Osteoblast (primary cell): ENCODE measurements at regions not wholly inside any gene's neighbourhood (a gene's known extent, or its start where the extent isn't known, plus 50 kb on each side); places are given as distances from the start of the nearest gene placed in this dataset.
"Not testable (repeated sequence)": the region's sequence is repeated elsewhere in the genome, so short reads cannot be mapped to it uniquely, and the experiment has no call there.

ENCODE experiments used
- DNase-seq: peaks from one replicate; pipeline ENCODE4 v3.0.0; 2011; ENCODE audit warnings: low spot score, mixed read lengths; ENCODE audit not compliant: insufficient read length; ENCODE audit errors: missing footprints
- H2AFZ ChIP-seq: 2 replicates; pipeline ENCODE4 v1.6.0; 2011; ENCODE audit warnings: mild to moderate bottlenecking, low read length
- H3K27ac ChIP-seq: 2 replicates; pipeline ENCODE4 v1.5.1; 2011; ENCODE audit warnings: mild to moderate bottlenecking, low read depth, low read length, moderate library complexity
- H3K27me3 ChIP-seq: 2 replicates; pipeline ENCODE4 v1.6.0; 2012; ENCODE audit warnings: mild to moderate bottlenecking, control low read depth, inconsistent platforms, low read length, moderate library complexity; ENCODE audit not compliant: insufficient read depth
- H3K36me3 ChIP-seq: 2 replicates; pipeline ENCODE4 v1.5.1; 2011; ENCODE audit warnings: mild to moderate bottlenecking, low read length, control low read depth, moderate library complexity; ENCODE audit not compliant: insufficient read depth
- H3K4me1 ChIP-seq: 2 replicates; pipeline ENCODE4 v1.5.1; 2011; ENCODE audit warnings: mild to moderate bottlenecking, low read length, control low read depth, moderate library complexity; ENCODE audit not compliant: insufficient read depth
- H3K4me2 ChIP-seq: 2 replicates; pipeline ENCODE4 v1.6.0; 2011; ENCODE audit warnings: mild to moderate bottlenecking, low read length; ENCODE audit not compliant: insufficient read depth
- H3K4me3 ChIP-seq: fragments of 200-600 bp; sonication (generic); 3 replicates; pipeline ENCODE4 v1.5.1; 2012; ENCODE audit warnings: mild to moderate bottlenecking, low read length, inconsistent platforms; ENCODE audit not compliant: insufficient read depth
- H3K79me2 ChIP-seq: 2 replicates; pipeline ENCODE4 v1.6.0; 2012; ENCODE audit warnings: mild to moderate bottlenecking, low read length, control low read depth, inconsistent platforms; ENCODE audit not compliant: insufficient read depth
- H3K9me3 ChIP-seq: 2 replicates; pipeline ENCODE4 v1.5.1; 2011; ENCODE audit warnings: low read depth, low read length, control low read depth
- H4K20me1 ChIP-seq: 2 replicates; pipeline ENCODE4 v1.6.0; 2012; ENCODE audit warnings: mild to moderate bottlenecking, low read length, control low read depth; ENCODE audit not compliant: insufficient read depth
- CTCF ChIP-seq: IDR thresholded peaks from 2 replicates; pipeline ENCODE4 v1.5.1; 2011; ENCODE audit warnings: mild to moderate bottlenecking, low read depth, low read length, moderate library complexity; ENCODE audit errors: extremely low read depth

DNA sequence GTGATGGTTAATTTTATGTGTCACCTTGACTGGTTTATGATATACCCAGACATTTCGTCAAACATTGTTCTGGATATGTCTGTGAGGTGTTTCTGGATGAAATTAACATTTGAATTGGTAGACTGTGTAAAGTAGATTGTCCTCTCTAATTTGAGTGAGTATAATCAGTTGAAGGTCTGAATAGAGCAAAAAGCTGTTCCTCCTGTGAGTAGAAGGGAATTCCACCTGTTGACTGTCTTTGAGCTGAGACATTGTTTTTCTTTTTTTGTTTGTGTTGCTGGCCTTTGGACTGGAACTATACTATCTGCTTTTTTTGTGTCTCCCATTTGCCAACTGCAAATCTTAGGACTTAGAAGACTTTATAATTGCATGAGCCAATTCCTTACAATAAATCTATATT lies 920.9 kb upstream of the LRFN5 start:
- H3K9me3 ChIP-seq, result peaks cover 3% of the 10 kb centered on the region
- no peak overlapping the region for H3K27ac ChIP-seq
- H3K79me2 ChIP-seq, result no peaks in the 10 kb centered on the region
- no peaks in the 10 kb centered on the region for H3K27me3 ChIP-seq
- H3K4me2 ChIP-seq, result no peak overlapping the region
- no peaks in the 10 kb centered on the region for H3K36me3 ChIP-seq
- no peaks in the 10 kb centered on the region for H4K20me1 ChIP-seq
- H2AFZ ChIP-seq, result no peak overlapping the region
- no peaks in the 10 kb centered on the region for H3K4me1 ChIP-seq
- no peak for TF ChIP-seq CTCF
- no peak overlapping the region for H3K4me3 ChIP-seq
- DNase-seq, result no peak

DNA sequence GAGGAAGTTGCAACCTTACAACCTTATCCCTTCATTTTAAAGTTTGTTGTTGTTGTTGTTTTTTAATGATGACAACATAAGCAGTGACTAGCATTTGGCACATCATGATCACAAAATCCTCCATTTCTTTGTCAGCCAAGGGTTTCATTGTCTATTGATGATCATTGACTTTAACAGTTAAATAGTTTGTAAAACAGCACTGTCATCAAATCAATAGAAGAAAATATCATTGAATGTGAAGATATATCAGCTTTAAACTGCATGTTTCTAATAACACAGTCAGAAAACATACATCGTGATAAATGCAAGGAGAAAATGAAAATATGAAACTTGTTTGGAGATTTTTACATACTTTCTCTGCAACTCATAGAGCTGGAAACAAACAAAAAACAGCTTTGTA lies 922.3 kb upstream of the LRFN5 start:
- H3K4me1 ChIP-seq, result no peaks in the 10 kb centered on the region
- H3K9me3 ChIP-seq, result peaks cover 3% of the 10 kb centered on the region
- H3K27ac ChIP-seq, result no peak overlapping the region
- no peak overlapping the region for H2AFZ ChIP-seq
- no peak for TF ChIP-seq CTCF
- no peaks in the 10 kb centered on the region for H3K27me3 ChIP-seq
- DNase-seq, result no peak
- no peak overlapping the region for H3K4me3 ChIP-seq
- H3K36me3 ChIP-seq, result no peaks in the 10 kb centered on the region
- H3K4me2 ChIP-seq, result no peak overlapping the region
- H4K20me1 ChIP-seq, result no peaks in the 10 kb centered on the region
- H3K79me2 ChIP-seq, result no peaks in the 10 kb centered on the region

- H3K27me3 ChIP-seq, result no peaks in the 10 kb centered on the region
- H3K4me2 ChIP-seq, result no peak overlapping the region
- H3K27ac ChIP-seq, result no peak overlapping the region
- no peaks in the 10 kb centered on the region for H3K79me2 ChIP-seq
- no peak overlapping the region for H3K4me3 ChIP-seq
- no peaks in the 10 kb centered on the region for H3K36me3 ChIP-seq
- no peaks in the 10 kb centered on the region for H3K4me1 ChIP-seq
- no peak for DNase-seq
- H4K20me1 ChIP-seq, result no peaks in the 10 kb centered on the region
- no peak for TF ChIP-seq CTCF
- no peak overlapping the region for H2AFZ ChIP-seq
- peaks cover 3% of the 10 kb centered on the region for H3K9me3 ChIP-seq
Observed at GRCh38 chr14:40682131-40682913, 924.4 kb upstream of the LRFN5 start.

DNA sequence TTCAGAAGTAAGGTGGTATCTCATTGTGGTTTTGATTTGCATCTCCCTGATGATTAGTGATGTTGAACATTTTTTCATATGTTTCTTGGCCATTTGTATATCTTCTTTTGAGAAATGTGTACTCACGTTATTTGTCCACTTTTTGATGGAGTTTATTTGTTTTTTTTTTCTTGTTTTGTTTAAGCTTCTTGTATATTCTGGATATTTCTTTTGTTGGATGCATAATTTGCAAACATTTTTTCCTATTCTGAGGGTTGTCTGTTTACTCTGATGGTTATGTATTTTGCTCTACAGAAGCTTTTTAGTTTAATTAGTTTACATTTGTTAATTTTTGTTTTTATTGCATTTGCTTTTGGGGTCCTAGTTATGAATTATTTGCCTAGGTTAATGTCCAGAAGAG lies 927.4 kb upstream of the LRFN5 start:
- H3K27ac ChIP-seq, result no peak overlapping the region
- H3K4me3 ChIP-seq, result no peak overlapping the region
- no peak overlapping the region for H3K4me2 ChIP-seq
- no peaks in the 10 kb centered on the region for H4K20me1 ChIP-seq
- no peaks in the 10 kb centered on the region for H3K4me1 ChIP-seq
- no peaks in the 10 kb centered on the region for H3K9me3 ChIP-seq
- H3K79me2 ChIP-seq, result no peaks in the 10 kb centered on the region
- no peak overlapping the region for H2AFZ ChIP-seq
- no peaks in the 10 kb centered on the region for H3K27me3 ChIP-seq
- TF ChIP-seq CTCF, result no peak
- DNase-seq, result no peak
- H3K36me3 ChIP-seq, result no peaks in the 10 kb centered on the region

GRCh38 chr14:40677206-40677605 lies 929.5 kb upstream of the LRFN5 start:
- not testable (repeated sequence) for H3K9me3 ChIP-seq, H2AFZ ChIP-seq, H3K4me2 ChIP-seq, H3K36me3 ChIP-seq, DNase-seq, H3K27ac ChIP-seq, H3K4me1 ChIP-seq, H3K4me3 ChIP-seq, H4K20me1 ChIP-seq, H3K27me3 ChIP-seq, H3K79me2 ChIP-seq
